Neuron (in vitro differentiated cells): ENCODE measurements at regions not wholly inside any gene's neighbourhood (a gene's known extent, or its start where the extent isn't known, plus 50 kb on each side); places are given as distances from the start of the nearest gene placed in this dataset.
"Not testable (repeated sequence)": the region's sequence is repeated elsewhere in the genome, so short reads cannot be mapped to it uniquely, and the experiment has no call there.

Experiments used
- H2AFZ ChIP-seq: one replicate; pipeline ENCODE4 v1.6.1; 2013; ENCODE audit warnings: low read depth, mild to moderate bottlenecking, inconsistent platforms, low read length, moderate library complexity
- H3K27me3 ChIP-seq: one replicate; pipeline ENCODE4 v1.6.1; 2013; ENCODE audit warnings: low read length; ENCODE audit not compliant: insufficient read depth
- H3K36me3 ChIP-seq: one replicate; pipeline ENCODE4 v1.6.1; 2013; ENCODE audit warnings: low read length; ENCODE audit not compliant: insufficient read depth
- H3K4me1 ChIP-seq: one replicate; pipeline ENCODE4 v1.6.1; 2013; ENCODE audit warnings: low read length; ENCODE audit not compliant: insufficient read depth
- H3K4me3 ChIP-seq: 2 replicates; pipeline ENCODE4 v1.5.1; 2013; ENCODE audit warnings: mild to moderate bottlenecking, low read length, moderate library complexity
- H3K9me3 ChIP-seq: one replicate; pipeline ENCODE4 v1.6.1; 2013; ENCODE audit warnings: low read length

GRCh38 chr10:78438907-78439809 is 405.5 kb downstream of the RPS24 start:
- Histone ChIP-seq H3K27me3 (no peaks in the 10 kb centered on the region), H3K4me1 (peaks cover 29% of the 10 kb centered on the region), H3K36me3 (no peaks in the 10 kb centered on the region), H3K4me3 (no peak overlapping the region), H2AFZ (no peak overlapping the region), H3K9me3 (no peaks in the 10 kb centered on the region)

GRCh38 chr10:78441010-78441409 is 407.3 kb downstream of the RPS24 start:
- H3K9me3 ChIP-seq, result no peaks in the 10 kb centered on the region
- no peaks in the 10 kb centered on the region for H3K27me3 ChIP-seq
- no peaks in the 10 kb centered on the region for H3K36me3 ChIP-seq
- H2AFZ ChIP-seq, result no peak overlapping the region
- peaks cover 10% of the 10 kb centered on the region for H3K4me1 ChIP-seq
- H3K4me3 ChIP-seq, result no peak overlapping the region

- no peaks in the 10 kb centered on the region for H3K27me3 ChIP-seq
Measured at GRCh38 chr10:78441694-78442093, 408.0 kb downstream of the RPS24 start.

GRCh38 chr10:78442836-78443550 is 409.3 kb downstream of the RPS24 start:
- no peak overlapping the region for H2AFZ ChIP-seq

More at GRCh38 chr10:78441694-78442093, 408.0 kb downstream of the RPS24 start:
- Histone ChIP-seq H3K36me3 (no peaks in the 10 kb centered on the region), H3K9me3 (no peaks in the 10 kb centered on the region), H3K4me3 (no peak overlapping the region), H3K4me1 (peaks cover 3% of the 10 kb centered on the region), H2AFZ (no peak overlapping the region)

GRCh38 chr10:78443900-78444571 is 410.4 kb downstream of the RPS24 start:
- Histone ChIP-seq H3K4me1 (peaks cover 3% of the 10 kb centered on the region), H3K27me3 (no peaks in the 10 kb centered on the region), H3K36me3 (no peaks in the 10 kb centered on the region), H3K9me3 (no peaks in the 10 kb centered on the region), H3K4me3 (no peak overlapping the region), H2AFZ (no peak overlapping the region)

More at GRCh38 chr10:78442836-78443550, 409.3 kb downstream of the RPS24 start:
- no peak overlapping the region for H3K4me3 ChIP-seq
- H3K27me3 ChIP-seq, result no peaks in the 10 kb centered on the region
- peaks cover 3% of the 10 kb centered on the region for H3K4me1 ChIP-seq
- no peaks in the 10 kb centered on the region for H3K36me3 ChIP-seq
- no peaks in the 10 kb centered on the region for H3K9me3 ChIP-seq

- not testable (repeated sequence) for H3K36me3 ChIP-seq, H3K27me3 ChIP-seq, H2AFZ ChIP-seq, H3K4me3 ChIP-seq, H3K9me3 ChIP-seq, H3K4me1 ChIP-seq
Measured at GRCh38 chr10:78444741-78445140, 411.1 kb downstream of the RPS24 start.

- Histone ChIP-seq H3K9me3 (no peaks in the 10 kb centered on the region), H3K27me3 (no peaks in the 10 kb centered on the region), H2AFZ (no peak overlapping the region), H3K4me3 (no peak overlapping the region), H3K4me1 (peaks cover 3% of the 10 kb centered on the region), H3K36me3 (no peaks in the 10 kb centered on the region)
Measured at GRCh38 chr10:78445308-78445707, 411.6 kb downstream of the RPS24 start.

- no peak overlapping the region for H2AFZ ChIP-seq
- H3K27me3 ChIP-seq, result no peaks in the 10 kb centered on the region
- no peak overlapping the region for H3K4me3 ChIP-seq
- no peaks in the 10 kb centered on the region for H3K36me3 ChIP-seq
- H3K4me1 ChIP-seq, result peaks cover 3% of the 10 kb centered on the region
- no peaks in the 10 kb centered on the region for H3K9me3 ChIP-seq
Measured at GRCh38 chr10:78448470-78448869, 414.8 kb downstream of the RPS24 start.

GRCh38 chr10:78448994-78449418 is 415.3 kb downstream of the RPS24 start:
- H3K4me3 ChIP-seq, result no peak overlapping the region
- no peaks in the 10 kb centered on the region for H3K36me3 ChIP-seq
- H3K9me3 ChIP-seq, result no peaks in the 10 kb centered on the region
- H3K27me3 ChIP-seq, result no peaks in the 10 kb centered on the region
- H2AFZ ChIP-seq, result no peak overlapping the region
- peaks cover 3% of the 10 kb centered on the region for H3K4me1 ChIP-seq

GRCh38 chr10:78449554-78449953 is 415.9 kb downstream of the RPS24 start:
- Histone ChIP-seq H3K4me1 (peaks cover 3% of the 10 kb centered on the region), H3K9me3 (no peaks in the 10 kb centered on the region), H2AFZ (no peak overlapping the region), H3K4me3 (no peak overlapping the region), H3K36me3 (no peaks in the 10 kb centered on the region), H3K27me3 (no peaks in the 10 kb centered on the region)

GRCh38 chr10:78450239-78450638 is 416.6 kb downstream of the RPS24 start:
- H2AFZ ChIP-seq, result no peak overlapping the region
- H3K4me3 ChIP-seq, result no peak overlapping the region
- H3K9me3 ChIP-seq, result no peaks in the 10 kb centered on the region
- no peaks in the 10 kb centered on the region for H3K36me3 ChIP-seq
- H3K4me1 ChIP-seq, result peaks cover 3% of the 10 kb centered on the region
- no peaks in the 10 kb centered on the region for H3K27me3 ChIP-seq

- no peaks in the 10 kb centered on the region for H3K27me3 ChIP-seq
- H3K4me3 ChIP-seq, result no peak overlapping the region
- H3K9me3 ChIP-seq, result no peaks in the 10 kb centered on the region
- peaks cover 3% of the 10 kb centered on the region for H3K4me1 ChIP-seq
- no peak overlapping the region for H2AFZ ChIP-seq
- no peaks in the 10 kb centered on the region for H3K36me3 ChIP-seq
Measured at GRCh38 chr10:78450807-78451485, 417.3 kb downstream of the RPS24 start.
